Activated CD4-positive, alpha-beta T cell treated with anti-CD3 and anti-CD28 coated beads, Interleukin-2, Interleukin-4, amounts not matched to agents 100 ng/mL and 50 ng/mL, durations not matched to agents 16 hours and 8 hours (primary cell): ENCODE measurements at regions not wholly inside any gene's neighbourhood (a gene's known extent, or its start where the extent isn't known, plus 50 kb on each side); places are given as distances from the start of the nearest gene placed in this dataset.

Experiments
- DNase-seq: peaks from one replicate; pipeline ENCODE4 v3.0.0-alpha.2; 2020; ENCODE audit warnings: low spot score

- DNase-seq = no peak
These were observed 161.7 kb downstream of the OPA1 start for GRCh38 chr3:193754719-193755118.

DNA sequence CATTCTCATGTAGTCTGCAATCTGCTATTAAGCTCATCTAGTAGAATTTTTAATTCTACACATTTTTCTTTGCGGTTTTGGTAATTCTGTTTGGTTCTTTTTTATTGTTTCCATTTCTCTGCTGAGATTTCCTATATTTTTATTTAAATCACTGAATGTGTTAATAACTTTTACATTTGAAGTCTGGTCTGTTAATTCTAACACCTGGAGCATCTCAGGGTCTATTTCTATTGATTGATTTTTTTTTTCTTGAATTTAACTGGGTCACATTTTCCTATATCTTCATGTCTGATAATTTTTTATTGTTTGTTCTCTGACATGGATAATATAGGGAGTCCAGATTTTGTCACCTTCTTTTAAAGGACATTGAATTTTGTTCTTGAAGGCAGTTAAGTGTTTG lies 163.5 kb downstream of the OPA1 start:
- no peak for DNase-seq

GRCh38 chr3:193757457-193757856 lies 164.4 kb downstream of the OPA1 start:
- no peak for DNase-seq

DNA sequence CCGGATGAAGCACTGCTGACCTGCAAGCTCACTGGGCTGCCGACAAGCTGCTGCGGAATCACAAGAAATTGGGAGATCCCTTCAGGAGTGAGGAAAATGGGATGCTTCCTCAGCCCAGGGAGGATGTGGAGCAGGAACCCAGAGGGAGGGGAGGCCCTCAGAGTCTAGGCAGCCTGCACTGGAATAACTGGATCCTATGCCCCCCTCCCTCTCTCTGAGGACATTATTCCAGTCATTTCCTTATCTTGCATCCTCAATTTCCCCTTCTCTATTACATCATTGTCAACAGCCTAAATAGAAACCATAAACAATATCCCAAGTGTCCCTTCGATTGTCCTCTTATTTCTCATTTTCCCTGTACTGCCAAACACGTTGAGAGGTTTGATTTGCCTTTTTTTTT lies 169.0 kb downstream of the OPA1 start:
- no peak for DNase-seq

GRCh38 chr3:193762657-193763056 lies 169.6 kb downstream of the OPA1 start:
- no peak for DNase-seq

DNA sequence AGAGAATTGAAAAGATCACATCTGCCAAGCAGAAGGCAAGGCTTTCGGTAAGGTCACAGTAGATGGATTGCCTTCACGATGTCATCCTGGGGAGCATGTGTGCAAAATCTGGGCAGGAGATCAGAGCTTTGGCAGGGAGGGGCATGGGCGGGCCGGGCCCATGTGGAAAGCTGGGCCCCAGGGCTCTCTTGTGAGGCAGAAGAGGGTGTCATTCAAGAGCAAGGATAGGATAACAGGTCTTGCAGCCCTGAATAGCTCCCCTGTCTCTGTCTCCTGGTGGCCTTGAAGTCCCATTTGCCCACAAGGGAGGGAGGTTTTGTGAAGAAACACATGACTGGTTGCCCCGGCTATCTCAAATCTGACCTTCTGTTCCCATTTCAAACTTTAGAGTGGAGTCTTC lies 172.0 kb downstream of the OPA1 start:
- no peak for DNase-seq

DNA sequence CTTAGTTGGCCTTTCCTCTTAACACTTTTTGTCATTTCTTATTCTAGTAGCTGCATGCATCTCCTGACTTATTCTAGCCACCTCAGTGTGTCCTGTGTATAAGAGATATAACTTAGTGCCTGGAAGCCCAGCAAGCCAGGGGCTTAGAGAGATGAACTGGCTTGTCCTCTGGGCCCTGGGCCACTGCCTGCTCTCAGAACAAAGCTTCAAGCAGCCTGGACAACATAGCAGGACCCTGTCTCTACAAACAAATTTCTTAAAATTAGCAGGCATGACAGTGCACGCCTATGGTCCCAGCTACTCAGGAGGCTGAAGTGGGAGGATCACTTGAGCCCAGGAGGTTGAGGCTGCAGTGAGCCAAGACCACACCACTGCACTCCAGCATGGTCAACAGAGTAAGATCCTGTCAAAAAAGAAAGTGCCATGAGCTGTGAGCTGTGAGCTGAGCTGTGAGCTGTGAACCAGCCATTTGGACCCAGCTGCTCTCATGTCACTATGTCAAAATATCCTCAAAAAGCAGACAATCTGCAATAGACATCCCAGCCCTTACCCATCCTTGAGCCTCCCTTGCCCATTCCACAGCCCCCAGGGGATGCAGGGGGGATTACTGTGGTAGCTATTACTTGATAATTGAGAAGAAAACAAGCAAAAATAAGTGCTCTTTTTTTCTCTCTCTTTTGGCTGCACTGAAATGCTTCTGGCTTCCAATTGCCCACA lies 174.5 kb downstream of the OPA1 start:
- no peak for DNase-seq

DNA sequence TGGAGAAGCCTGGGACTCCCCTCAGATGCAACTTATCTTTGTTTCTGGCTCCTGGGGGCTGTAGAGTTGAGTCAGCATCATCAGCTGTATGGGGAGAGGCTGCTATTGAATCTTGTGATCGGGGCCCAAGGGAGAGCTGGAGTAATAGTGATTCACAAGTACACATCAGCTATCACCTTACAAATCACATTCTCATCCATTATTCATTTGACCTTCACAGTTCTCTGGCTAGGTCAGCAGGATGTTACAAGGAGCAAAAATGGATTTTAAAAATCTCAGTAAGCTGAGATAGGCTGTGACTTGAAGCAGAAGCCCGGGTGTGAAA lies 175.0 kb downstream of the OPA1 start:
- DNase-seq = no peak

GRCh38 chr3:193769437-193769836 lies 176.4 kb downstream of the OPA1 start:
- DNase-seq = no peak

DNA sequence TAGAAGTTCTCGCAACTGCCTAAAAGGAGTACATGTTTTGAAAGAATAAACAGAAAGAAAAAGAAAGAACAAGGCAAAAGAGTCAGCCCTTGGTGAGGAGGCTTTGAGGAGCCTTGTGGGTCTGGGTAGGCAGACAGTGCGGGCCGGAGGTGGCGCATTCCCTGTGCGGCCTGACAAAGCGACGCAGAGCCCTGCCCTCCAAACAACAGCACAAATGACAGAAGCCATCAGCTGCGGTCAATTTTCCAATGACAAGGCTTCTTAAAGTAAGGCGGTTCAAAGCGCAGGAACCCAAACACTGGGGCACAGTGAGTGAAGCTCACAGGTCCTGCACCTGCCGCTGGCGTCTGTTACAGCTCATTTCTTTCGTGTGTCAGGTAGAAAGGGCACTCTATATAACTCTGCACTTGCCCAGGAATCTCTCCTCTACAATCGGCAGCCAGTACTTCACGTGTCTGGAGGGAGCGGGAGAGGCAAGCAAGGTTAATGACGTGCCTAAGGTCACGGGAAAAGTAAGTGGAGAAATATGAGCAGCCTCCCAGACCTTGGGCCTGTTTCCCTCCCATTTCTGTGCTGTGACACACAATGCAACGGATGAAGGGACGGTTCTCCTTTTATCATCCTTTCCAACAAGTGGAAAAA lies 178.1 kb downstream of the OPA1 start:
- no peak for DNase-seq

- DNase-seq = no peak
These were observed 178.8 kb downstream of the OPA1 start for GRCh38 chr3:193771653-193772421.

GRCh38 chr3:193772422-193772763 lies 179.4 kb downstream of the OPA1 start:
- DNase-seq = no peak

DNA sequence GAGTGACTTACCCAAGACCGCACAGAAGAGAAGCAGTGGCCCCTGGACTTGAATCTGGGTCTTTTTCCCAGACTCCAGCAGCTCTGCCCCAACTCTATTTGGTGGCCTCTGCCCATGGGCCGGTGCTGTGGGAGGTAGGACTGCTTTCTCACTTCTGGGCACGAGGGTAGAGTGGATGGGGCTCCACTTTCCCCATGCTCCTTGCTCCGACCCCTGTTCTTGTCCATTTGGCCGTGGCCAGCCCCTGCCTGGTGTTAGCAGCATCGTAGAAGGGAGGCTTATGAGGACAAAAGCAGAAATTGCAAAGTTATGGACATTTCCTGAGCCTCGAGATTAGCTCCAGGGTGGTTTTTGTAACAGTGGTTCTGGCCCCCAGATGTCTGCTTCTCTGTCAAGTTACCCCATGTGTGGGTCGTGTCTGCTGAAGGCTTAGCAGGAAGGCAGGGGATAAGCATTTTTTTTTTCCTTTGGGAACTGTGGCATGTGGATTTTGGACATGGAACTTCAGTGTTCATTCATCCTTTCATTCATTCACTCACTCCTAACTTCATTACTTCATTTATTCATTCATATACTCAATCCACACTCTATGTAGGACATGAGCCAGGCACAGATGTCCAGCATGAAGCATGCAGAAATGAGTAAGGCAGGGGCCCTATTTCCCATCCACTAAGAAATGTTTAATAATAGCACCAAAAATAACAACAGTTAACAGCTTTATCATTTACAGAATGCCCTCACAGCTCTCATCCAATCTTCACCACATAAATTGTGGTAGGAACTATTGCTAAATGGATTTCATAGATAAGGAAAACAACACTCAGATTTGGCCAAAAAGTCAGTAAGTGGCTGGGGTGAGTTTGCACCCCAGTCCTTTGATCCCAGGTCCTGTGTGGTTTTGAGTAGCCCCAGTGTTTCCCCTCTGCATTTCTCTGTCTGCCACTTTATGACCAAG lies 180.5 kb downstream of the OPA1 start:
- no peak for DNase-seq

DNA sequence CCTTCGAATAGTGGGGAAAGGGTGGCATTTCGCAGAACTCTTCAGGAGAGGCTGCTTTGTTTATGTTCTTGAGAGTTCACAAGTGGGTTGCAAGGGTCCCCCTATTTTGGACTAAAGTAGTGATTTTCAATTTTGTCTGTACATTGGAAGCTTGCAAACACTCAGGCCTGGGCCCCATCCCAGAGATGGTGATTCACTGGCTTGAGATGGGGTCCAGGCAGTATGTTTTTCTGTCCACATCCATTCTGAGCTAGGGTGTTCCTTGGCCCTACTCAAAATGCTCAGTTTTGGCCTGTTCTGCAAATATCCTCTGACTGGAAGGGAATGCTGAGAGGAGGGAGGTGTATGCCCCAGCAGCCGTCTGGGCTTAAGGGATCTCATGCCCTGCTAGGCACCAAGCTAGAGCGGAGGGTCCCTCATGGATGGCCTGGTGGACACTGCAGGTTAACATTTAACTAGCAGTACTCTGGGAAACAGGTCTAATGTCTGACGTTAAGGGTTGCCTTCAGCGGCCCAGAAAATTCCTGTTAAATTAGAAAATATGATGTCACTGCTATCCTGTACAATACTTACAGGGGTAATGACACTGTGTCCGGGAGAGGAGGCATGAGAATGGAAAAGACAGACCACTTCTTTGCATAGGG lies 181.4 kb downstream of the OPA1 start:
- no peak for DNase-seq

DNA sequence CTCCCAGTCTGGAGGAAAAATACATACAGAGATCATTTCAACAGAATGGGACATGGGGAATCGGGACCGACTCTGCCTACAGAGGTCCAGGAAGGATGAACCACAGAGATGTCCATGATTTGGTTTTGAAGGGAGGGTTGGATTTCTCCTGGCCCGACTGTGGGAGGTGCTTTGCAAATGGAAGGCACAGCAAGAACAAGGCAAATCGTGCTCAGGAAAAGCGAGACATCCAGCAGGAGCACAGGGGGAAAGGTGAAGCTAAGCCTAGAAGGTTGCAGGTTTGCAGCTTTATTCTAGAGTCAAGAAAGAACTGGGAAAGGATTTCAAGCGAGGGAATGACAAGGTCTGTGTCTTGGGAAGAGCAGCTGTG lies 181.9 kb downstream of the OPA1 start:
- DNase-seq = no peak

DNA sequence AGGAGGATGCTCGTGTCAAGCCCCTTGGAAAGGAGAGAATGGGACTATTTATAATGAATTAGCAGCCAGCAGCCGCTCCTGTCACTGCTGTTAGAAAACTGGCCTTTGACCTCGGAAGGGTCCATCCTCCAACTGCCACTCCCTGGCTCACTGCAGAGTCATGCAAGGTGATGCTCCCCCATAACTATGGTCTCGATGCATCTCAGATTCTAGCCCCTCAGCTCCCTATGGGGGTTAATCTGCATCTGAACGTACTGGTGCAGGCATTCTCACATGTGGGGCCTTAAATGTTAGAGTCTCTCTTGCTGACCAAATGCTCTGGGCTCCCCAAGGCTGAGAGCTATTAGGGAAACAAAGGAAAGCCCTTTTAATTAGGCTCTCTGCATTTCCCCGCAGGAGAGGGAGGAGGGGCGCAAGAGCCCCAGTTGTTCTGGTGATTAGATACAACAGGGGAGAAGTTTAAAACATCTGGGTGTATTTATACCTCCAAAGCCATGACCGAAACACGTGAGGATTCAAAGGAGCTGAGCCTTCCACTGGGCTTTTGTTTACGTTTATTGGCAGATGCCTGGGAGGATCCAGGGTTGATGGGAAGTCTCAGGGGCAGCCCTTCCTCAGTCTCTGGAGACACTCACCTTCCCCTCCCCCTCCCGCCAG lies 182.5 kb downstream of the OPA1 start:
- no peak for DNase-seq

DNA sequence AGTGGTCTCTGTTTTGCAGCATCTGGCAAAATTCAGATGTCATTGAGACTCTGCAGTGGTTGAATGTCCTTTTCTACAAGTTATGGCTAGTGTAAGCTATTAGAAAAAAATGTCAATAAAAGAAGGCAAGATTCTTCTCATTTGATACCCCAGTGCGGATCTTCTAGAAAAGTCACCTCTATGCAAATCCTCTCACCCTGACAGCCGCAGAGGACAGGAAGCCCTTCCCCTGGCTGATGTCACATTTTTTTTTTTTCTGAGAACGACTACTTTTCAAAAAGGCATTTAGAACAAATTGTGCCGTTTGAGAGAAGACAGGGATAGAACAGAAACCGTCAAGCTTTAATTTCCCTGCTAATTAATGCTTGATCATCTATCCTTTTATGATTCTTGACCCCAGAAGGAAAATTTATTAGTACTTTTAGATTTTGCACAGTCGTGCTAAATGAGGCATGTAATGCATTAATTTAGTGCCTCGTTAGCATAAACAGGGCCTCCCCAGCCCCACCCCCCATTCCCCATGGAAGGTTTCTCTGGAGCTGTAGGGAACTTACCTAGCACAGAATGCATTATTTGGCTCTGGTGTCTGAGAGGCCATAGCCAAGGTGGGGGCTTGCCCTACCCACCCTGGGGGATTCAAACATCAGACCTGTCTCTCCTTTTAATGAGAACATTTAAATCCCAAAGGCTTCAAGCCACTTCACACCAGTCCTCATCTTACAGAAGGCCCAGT lies 183.8 kb downstream of the OPA1 start:
- no peak for DNase-seq

DNA sequence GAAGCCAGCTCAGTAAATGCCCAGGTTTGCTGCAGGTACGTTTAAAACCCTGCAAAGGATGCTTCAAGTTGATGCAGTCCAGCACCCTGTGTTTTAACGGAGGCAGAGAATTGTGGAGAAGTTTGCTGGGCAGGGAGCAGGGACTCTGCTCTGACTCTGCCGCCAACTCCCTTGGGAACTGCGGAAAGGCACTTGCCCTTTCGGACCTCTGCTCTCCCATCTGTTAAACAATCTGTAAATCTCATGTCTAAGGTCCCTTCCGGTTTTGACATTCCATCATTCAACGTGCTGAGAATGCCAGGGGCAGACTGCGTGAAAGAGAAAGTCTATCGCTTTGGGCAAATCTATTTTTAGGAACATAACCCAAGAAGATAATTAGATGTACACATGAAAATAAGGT lies 184.5 kb downstream of the OPA1 start:
- DNase-seq = no peak

DNA sequence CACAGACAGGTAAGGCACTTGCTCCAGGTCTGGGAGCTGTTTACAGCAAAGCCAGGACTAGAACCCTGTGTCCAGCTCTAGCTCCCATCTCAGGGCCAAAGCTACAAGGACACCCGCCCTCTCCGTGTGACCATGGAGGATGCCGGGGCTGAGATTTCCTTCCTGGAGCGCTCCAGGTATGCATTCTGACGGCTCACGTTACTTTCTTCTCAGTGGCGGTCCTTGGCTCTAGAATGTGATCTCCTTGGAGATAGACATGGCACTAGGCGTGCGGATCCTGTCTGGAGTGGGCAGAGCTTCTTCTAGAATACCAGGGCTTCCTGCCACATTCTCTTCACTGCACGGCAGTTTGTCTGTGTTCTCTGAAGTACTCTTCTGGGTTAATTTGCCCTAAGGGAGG lies 185.7 kb downstream of the OPA1 start:
- DNase-seq = no peak

DNA sequence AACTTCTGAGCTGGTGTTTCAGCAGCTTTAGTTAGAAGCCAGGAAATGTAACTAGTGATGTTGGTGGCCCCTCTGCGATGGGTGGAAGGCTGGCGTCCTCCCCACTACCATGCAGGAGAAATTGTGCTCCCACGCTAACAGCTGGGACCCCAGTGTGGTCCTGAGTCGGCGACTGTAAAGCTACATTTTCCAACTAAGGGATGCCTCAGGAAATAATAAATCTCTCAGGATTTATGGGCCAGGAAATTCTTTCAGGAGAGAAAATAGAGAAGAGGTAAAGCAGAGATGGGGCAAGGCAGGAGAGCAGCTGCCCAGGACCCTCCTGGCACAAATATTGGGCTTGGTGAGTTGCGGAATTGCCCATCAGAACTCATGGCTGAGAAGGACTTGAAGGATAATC lies 186.9 kb downstream of the OPA1 start:
- no peak for DNase-seq

DNA sequence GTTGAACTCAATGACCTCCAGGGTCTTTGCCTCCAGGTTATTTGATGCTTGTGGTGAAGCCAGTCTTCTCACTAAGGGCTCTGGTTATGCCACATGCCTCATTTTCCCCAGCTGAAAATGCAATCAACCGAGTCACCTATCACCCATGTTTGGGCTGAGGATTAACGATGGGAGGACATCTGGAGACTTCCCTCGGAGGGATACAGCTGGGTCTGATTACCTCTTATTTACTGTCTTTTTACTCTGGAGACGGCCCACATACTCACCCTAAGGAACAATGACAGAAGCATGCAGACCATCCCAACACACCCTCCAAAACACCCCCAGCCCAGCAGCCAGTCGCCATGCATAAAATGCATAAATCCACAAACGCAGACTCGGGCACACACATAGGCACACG lies 187.4 kb downstream of the OPA1 start:
- DNase-seq = no peak
